ENCODE measurements at regions not wholly inside any gene's neighbourhood (a gene's known extent, or its start where the extent isn't known, plus 50 kb on each side); places are given as distances from the start of the nearest gene placed in this dataset.

- TF ChIP-seq CTCF (IDR thresholded peaks at IDR 0.05), result no peak
- TF ChIP-seq POLR2AphosphoS5 (IDR thresholded peaks at IDR 0.05), result no peak
- no peak for TF ChIP-seq POLR2A (IDR thresholded peaks at IDR 0.05)
Measured at GRCh38 chr6:141634269-141634668, 498.5 kb upstream of the GJE1 start.
